NCI-H1092 treated with DMSO at 0.1 percent for 48 hours (cell line): ENCODE measurements at regions not wholly inside any gene's neighbourhood (a gene's known extent, or its start where the extent isn't known, plus 50 kb on each side); places are given as distances from the start of the nearest gene placed in this dataset.

ENCODE experiments used
- DNase-seq: peaks from one replicate; lab custom pipeline; 2025; lab: John Stamatoyannopoulos, UW

DNA sequence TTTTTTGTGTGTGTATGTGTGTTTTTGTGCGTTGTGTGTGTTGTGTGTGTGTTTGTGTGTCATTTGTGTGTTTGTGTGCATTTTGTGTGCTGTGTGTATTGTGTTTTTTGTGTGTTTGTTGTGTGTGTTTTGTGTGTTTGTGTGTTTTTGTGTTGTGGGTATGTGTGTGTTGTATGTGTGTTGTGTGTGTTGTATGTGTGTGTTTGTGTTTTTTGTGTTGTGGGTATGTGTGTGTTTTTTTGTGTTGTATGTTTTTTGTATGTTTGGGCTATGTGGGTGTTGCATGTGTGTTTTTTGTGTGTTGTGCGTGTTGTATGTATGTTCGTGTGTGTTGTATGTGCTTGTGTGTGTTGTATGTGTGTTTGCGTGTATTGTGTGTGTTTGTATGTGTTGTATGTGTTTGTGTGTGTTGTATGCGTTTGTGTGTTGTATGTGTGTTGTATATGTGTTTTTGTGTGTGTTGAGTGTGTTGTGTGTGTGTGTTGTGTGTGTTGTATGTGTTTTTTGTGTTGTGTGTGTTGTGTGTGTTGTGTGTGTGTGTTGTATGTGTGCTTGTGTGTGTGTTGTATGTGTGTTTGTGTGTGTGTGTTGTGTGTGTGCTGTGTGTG lies 275.3 kb downstream of the HRH4 start:
- DNase-seq, result no peak

GRCh38 chr18:24736662-24737330 lies 276.4 kb downstream of the HRH4 start:
- DNase-seq, result no peak

- DNase-seq, result no peak
Measured at GRCh38 chr18:24740829-24741228, 280.4 kb downstream of the HRH4 start.

DNA sequence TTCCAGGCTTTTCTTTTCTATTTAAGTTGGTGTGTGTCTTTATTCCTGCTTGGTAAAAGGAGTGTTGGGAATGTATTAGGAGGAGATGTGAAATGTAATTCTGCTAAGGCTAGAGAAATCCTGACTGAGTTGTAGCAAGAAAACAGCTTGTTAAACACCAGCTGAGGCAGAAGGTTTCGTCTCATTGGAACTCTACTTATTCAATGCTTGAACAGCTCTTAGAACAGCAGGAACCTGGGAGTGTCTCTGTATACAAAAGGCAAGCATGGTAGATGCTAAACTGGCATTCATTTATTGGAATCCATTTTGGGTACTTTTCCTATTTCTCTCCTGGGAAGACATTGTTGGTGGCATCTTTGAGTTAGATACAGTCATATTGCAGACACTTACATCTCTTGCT lies 280.9 kb downstream of the HRH4 start:
- no peak for DNase-seq

GRCh38 chr18:24741965-24742724 lies 281.7 kb downstream of the HRH4 start:
- DNase-seq, result no peak

- DNase-seq, result no peak
Measured at GRCh38 chr18:24754583-24755253, 294.3 kb downstream of the HRH4 start.

DNA sequence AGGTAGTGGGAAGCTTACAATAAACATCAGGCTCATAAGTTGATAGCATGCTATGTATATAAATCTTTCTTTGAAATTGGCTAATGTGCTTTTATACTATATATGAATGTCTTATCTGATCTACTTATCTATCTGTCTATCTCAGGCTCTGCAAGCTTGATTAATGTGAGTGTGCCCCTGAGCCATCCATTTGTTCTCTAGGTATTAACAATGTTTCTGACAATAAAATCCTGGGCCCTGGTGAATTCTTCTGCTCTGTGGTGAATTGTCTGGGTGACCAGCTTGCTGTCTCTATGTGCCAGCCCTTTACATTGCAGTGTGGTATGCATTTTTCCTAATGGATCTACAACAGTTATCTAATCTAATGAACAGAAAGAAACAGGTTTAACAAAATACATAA lies 295.9 kb downstream of the HRH4 start:
- no peak for DNase-seq

- no peak for DNase-seq
Measured at GRCh38 chr18:24757134-24757533, 296.7 kb downstream of the HRH4 start.

- DNase-seq, result no peak
Measured at GRCh38 chr18:24761765-24762164, 301.3 kb downstream of the HRH4 start.

DNA sequence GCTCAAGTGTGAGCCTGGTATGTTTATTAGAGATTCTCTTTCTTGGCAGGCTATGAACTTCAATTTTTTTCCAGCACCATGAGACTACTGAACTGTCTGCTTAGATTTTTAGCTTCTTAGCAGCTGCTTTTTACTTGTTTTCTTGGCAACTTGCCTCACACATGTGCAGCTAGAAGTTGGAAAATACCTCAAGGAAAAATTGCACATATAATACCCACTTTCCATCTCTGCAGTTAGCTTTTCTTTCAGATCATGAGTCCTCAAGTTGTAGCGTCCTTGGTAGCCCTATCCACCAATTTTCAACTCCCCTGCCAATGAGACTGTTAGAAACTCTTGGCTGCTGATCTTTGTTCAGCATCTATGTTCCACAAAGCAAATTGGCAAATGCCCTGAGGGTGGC lies 302.1 kb downstream of the HRH4 start:
- no peak for DNase-seq

- DNase-seq, result no peak
Measured at GRCh38 chr18:24763765-24764513, 303.5 kb downstream of the HRH4 start.

DNA sequence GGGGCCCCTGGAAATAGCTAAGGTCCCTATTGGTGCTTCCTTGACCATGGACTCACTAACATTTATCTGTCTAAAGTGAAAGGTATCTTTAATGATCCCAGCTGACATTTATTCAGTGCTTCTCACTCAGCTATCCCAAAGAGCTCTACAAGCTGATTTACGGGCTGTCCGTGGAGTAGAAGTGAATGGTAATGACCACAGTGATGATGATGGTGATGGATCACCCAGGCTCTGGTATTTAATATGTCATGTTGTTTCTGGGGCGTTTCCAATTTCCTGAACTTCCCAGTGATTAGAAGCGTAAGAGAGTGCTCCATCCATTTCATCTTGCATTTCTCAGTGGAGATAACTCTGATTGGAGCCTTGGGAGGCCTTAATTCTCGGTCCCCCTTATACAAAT lies 304.3 kb downstream of the HRH4 start:
- no peak for DNase-seq

- DNase-seq, result no peak
Measured at GRCh38 chr18:24766376-24766775, 305.9 kb downstream of the HRH4 start.

DNA sequence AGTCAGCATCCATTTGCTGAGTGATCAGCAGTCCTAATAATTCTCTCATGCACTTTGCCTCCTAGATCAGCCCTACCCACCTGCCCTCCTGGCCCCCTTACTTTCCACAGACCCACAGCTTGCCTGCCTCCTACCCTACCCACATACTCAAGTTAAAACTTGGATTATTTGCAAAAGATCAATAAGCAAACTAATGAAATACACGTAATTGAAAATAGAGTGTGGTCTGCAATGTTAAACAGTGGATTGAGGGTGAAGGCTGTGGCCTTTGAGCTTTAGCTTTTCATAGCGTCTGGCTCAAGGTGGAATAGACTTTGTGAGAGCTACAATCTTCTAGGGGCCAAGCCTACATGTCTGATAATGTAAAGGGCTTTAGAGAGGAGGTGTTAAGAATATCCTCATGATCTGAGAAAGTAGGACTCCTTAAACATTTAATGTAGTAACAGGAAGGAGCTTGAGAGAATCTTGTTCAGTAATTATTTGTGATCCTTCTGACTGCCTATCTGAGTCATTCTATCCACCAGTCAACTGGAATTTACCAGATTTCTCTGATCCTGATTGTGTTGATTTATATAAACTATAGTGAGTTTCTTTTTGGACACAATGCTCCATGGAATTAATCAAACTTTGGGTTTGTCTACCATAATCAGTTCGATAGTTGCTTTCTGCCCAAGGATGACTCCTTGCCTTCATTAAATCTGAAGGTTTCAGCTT lies 310.0 kb downstream of the HRH4 start:
- DNase-seq, result no peak

GRCh38 chr18:24771300-24771699 lies 310.9 kb downstream of the HRH4 start:
- DNase-seq, result no peak

GRCh38 chr18:24773101-24773500 lies 312.7 kb downstream of the HRH4 start:
- DNase-seq, result no peak

DNA sequence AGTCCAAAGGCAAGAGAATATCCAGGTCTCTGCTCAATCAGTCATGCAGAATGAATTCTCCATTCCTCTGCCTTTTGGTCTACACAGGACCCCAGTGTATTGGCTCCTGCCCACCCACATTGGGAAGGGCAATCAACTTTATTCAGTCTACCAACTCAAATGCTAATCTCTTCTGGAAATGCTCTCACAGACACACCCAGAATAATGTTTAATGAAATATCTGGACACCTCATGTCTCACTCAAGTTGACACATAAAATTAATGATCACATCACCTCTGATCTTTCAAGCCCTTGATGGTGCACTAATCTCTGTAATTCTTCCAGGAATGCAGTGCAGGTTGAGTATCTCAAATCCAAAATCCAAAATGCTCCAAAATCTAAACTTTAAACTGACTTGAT lies 315.6 kb downstream of the HRH4 start:
- no peak for DNase-seq

- DNase-seq, result no peak
Measured at GRCh38 chr18:24778810-24779418, 318.5 kb downstream of the HRH4 start.

GRCh38 chr18:24782566-24782965 lies 322.1 kb downstream of the HRH4 start:
- DNase-seq, result no peak

DNA sequence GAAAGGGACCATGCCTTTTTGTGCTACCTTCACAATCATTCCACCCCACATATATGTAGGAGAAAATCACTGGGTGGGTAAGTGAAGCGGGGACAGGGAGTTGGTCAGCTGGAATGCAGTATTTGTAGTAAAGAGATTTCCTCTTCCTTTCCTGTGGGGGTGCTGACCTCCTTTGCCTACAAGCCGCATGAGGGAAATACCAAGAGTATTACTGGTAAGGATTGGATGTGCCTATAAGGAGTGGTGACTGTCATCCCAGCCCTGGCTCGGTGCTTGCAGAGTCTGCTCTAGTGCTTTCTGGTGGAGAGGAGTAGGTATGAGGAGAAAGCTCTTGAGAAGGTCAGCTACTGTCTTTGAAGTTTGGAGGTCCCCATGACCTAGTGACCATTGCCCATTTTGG lies 324.6 kb downstream of the HRH4 start:
- no peak for DNase-seq

DNA sequence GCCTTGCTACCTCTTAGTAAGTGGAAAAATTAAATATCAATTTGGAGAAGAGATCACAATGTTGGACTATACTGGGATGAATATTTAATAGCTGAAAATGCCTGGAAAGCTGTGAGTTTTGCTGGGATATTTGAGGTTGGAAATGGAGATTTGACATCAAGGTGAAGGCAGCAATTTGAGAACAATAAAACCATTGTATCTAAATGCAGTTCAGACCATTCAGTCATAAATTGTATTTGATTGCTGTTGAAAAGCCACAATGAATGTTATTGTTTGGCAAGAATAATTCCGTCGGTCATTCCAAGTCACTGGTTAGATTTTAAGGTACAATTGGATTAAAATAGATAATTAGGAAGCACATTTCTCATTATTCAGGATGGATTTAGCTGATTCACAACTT lies 325.6 kb downstream of the HRH4 start:
- no peak for DNase-seq
